ENCODE measurements at regions not wholly inside any gene's neighbourhood (a gene's known extent, or its start where the extent isn't known, plus 50 kb on each side); places are given as distances from the start of the nearest gene placed in this dataset.

- DNase-seq (ENCODE audit: low read depth, low spot score): no peak
- no peak for TF ChIP-seq CTCF (IDR thresholded peaks at IDR 0.05; ENCODE audit: low read depth, low read length)
- in situ Hi-C loops (cut with HindIII; ENCODE audit: low sequenced_read_pairs): no loop called here
- H3K4me3 ChIP-seq (ENCODE audit: low read depth, low read length): no peak overlapping the region
Measured at GRCh38 chr18:78587096-78587495, 392.5 kb upstream of the SALL3 start.

GRCh38 chr18:78587626-78588600 is 391.7 kb upstream of the SALL3 start:
- TF ChIP-seq CTCF (IDR thresholded peaks at IDR 0.05; ENCODE audit: low read depth, low read length): no peak
- in situ Hi-C loops (cut with HindIII; ENCODE audit: low sequenced_read_pairs): no loop called here
- H3K4me3 ChIP-seq (ENCODE audit: low read depth, low read length): no peak overlapping the region
- no peak for DNase-seq (ENCODE audit: low read depth, low spot score)

GRCh38 chr18:78589916-78590437 is 389.6 kb upstream of the SALL3 start:
- no peak for DNase-seq (ENCODE audit: low read depth, low spot score)
- TF ChIP-seq CTCF (IDR thresholded peaks at IDR 0.05; ENCODE audit: low read depth, low read length): no peak
- in situ Hi-C loops (cut with HindIII; ENCODE audit: low sequenced_read_pairs): no loop called here
- H3K4me3 ChIP-seq (ENCODE audit: low read depth, low read length): no peak overlapping the region

GRCh38 chr18:78595453-78595852 is 384.2 kb upstream of the SALL3 start:
- in situ Hi-C loops (cut with HindIII; ENCODE audit: low sequenced_read_pairs): no loop called here
- DNase-seq (ENCODE audit: low read depth, low spot score): no peak
- TF ChIP-seq CTCF (IDR thresholded peaks at IDR 0.05; ENCODE audit: low read depth, low read length): no peak

GRCh38 chr18:78595924-78596573 is 383.6 kb upstream of the SALL3 start:
- no peak overlapping the region for H3K4me3 ChIP-seq (ENCODE audit: low read depth, low read length)
- no peak for TF ChIP-seq CTCF (IDR thresholded peaks at IDR 0.05; ENCODE audit: low read depth, low read length)
- no peak for DNase-seq (ENCODE audit: low read depth, low spot score)
- in situ Hi-C loops (cut with HindIII; ENCODE audit: low sequenced_read_pairs): no loop called here

More at GRCh38 chr18:78595453-78595852, 384.2 kb upstream of the SALL3 start:
- H3K4me3 ChIP-seq (ENCODE audit: low read depth, low read length): no peak overlapping the region

- in situ Hi-C loops (cut with HindIII; ENCODE audit: low sequenced_read_pairs): no loop called here
- TF ChIP-seq CTCF (IDR thresholded peaks at IDR 0.05; ENCODE audit: low read depth, low read length): no peak
- no peak overlapping the region for H3K4me3 ChIP-seq (ENCODE audit: low read depth, low read length)
- no peak for DNase-seq (ENCODE audit: low read depth, low spot score)
Measured at GRCh38 chr18:78596794-78597345, 382.7 kb upstream of the SALL3 start.

Data from astrocyte of the spinal cord (primary cell).